Stimulated activated CD8-positive, alpha-beta memory T cell treated with anti-CD3 and anti-CD28 coated beads, Interleukin-4, amount 100 ng/mL, for 48 hours (primary cell): ENCODE measurements at regions not wholly inside any gene's neighbourhood (a gene's known extent, or its start where the extent isn't known, plus 50 kb on each side); places are given as distances from the start of the nearest gene placed in this dataset.

Experiments
- DNase-seq: peaks from one replicate; pipeline ENCODE4 v3.0.0-alpha.2; 2020

DNA sequence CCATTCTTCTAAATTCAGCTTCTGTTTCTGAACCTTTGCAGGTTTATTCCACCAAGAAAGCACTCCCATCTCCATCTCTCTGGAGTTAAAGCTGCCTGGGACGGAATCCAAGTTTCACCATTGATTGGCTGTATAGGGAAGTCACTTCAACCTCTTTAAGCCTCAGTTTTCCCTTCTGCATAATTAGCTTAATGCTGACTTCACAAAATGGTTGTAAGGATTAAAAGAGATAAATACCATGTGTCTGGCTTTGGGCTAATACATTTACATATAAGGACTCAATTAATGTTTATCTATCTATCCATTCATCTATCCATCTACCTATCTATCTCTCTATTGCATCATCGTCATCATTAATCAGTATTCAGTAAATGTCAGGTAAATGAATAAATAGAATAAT lies 629.6 kb upstream of the MGMT start:
- DNase-seq, result no peak

DNA sequence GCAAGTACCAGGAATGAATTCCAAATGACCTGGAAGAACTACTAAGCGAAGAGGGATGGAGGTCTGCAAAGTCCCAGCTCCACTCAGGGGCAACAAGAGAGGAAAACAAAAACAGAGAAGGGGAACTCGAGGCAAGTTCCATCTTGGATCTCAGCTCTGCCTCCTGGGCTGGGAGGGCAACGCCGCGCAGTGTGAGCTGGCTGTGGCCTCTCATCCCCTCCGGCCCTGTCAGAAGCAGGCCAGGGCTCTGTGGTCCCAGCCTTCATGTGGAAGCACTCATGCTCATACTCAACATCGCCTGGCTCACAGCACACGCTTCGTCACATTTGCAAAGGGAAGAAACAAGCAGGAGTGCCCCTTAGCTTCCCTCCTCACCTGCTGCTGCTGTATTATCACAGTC lies 627.9 kb upstream of the MGMT start:
- DNase-seq, result no peak

GRCh38 chr10:128839701-128840100 lies 627.3 kb upstream of the MGMT start:
- DNase-seq, result no peak

DNA sequence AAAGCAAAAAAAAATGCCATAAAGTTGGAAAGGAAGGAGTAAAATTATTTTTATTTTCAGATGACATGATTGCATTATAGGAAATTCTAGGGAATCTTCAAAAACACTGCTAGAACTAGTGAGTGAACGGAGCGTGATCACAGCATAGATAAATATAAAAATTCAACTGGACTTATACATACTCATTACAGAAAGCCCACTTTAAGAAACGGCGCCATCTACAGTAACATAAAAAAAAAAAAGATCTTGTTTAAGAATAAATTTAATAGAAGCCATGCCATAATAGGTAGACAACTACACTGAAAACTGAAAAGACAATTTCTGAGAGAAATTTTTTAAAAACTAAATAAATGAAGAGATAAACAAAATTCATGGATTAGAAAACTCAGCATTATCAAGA lies 623.1 kb upstream of the MGMT start:
- DNase-seq, result no peak

DNA sequence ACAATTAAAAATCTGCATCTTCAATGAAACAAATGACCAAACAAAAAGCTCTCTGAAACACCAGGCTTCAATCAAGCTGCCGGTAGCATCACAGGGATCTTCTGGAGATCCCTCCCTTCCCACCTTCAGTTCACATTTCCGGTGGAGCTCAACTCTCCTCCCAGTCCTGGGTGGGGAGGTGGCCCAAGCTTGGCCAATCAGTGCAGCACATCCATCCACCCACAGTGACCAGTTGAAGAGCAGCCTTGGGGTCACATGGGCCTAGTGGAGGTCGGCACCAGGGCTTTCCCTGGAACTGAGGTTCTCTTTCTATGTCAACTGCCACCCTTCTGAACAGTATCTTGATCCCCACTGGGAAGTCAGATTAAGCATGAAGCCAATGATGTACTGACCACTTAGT lies 620.1 kb upstream of the MGMT start:
- no peak for DNase-seq

DNA sequence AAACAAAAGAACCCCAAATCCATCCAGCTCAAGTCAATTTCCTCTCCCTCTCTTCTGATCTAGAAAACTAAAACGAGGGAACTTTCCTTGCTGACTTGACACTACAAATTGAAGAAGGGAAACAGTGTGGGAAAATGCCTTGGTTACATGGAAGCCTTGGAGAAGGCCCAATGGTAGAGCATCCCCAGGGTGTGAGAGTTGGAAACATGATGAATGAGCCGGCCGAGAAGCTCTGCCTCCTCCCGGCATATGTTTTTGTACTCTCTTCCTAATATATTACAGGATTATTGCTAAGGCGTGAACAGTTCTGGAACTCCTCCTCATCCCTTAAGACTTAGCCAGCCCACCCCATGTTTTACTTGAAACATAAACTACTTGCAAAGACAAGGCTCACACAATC lies 618.2 kb upstream of the MGMT start:
- DNase-seq, result no peak

- no peak for DNase-seq
These were observed 616.4 kb upstream of the MGMT start for GRCh38 chr10:128850647-128851046.

- no peak for DNase-seq
These were observed 615.8 kb upstream of the MGMT start for GRCh38 chr10:128851281-128851680.

- DNase-seq, result no peak
These were observed 615.3 kb upstream of the MGMT start for GRCh38 chr10:128851726-128852125.

DNA sequence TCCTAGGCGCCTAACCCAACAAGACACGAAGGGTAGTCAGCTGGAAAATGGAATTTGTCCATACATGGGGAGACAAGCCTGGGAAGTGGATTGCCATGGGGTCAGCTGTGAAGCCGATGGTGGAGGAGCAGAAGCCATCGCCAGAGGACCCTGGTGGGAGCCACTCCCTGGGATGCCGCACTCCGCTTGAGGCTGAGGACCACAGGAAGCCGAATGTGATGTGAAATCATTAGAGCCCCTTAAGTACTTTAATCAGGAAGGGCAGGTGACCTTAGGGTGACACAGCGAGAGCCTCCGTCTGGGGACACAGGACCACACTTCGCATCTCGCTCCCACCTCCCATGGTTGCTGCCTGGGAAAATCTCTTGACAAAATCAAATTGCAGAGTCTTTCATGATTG lies 614.6 kb upstream of the MGMT start:
- DNase-seq, result no peak

DNA sequence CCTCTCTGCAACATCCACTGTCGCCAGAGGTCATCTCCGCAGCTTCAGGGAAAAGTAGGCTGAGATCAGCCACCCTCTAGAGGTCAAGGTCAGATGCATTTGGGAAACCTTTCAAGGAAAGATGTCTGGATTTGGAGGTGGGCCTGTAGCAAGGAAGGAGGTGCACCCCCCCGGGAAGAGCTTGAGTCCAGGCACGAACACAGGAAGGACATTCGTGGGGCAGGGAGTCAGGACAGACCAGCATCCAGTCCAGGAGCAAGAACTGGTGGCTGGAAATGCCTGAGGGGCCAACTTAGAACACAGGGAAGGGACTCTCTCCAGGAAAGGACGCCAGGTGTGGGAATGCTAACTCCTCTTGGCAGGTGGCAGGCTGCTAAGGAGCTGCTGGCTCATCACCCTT lies 614.1 kb upstream of the MGMT start:
- DNase-seq, result no peak

DNA sequence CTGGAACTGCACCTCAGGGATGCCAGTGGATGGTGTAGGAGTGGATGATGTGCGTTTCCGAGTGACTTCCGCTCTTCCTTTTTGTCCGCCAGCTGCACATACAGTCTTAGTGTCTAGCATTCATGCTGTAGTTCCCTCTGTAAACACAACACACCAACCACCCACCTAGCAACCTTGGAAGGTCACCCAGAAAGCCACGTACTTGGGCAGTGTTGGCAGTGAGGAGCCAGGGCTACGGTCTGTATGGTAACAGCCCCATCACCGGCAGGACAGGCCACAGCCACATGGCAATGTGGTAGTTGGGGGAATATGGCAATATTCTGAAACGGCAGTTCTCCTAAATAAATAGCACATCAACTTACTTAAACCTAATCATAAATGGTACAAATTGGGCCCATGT lies 613.5 kb upstream of the MGMT start:
- no peak for DNase-seq

DNA sequence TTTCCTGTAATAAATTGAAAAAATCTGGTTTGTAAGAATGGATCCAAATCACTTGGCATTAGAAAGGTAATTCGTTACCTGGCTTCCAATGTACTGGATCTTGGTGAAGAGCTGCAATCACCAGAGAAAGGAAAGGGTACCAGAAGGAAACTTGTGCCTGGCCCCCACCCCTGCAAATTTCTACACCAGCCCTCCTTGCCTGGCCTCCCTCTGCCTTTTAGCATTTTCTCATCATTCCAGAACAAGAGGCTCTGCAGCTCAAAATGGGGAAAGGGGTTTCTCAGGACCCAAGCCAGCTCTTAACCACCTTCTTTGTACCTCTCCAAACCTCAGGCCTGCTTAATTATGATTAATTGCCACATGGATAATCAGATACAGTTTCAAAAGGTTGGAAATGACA lies 612.8 kb upstream of the MGMT start:
- no peak for DNase-seq

DNA sequence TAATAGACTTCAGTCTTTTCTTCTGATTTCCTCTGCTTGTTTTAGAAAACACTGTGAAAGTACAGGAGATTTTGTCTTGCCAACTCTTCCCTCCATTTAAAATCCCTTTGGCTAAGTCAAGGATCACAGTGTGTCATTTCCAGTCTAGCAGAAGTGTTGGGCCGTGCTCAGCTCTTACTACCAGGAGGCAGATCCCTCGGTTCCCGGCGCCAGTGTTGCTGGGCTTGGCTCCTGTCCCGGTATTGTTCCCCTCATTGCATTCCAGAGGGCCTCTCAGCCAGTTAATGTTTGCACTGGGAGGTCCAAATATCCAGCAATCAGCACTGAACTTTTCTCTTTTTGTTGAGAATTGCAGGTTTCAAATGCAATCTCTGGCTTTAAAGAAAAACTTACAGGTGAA lies 612.1 kb upstream of the MGMT start:
- no peak for DNase-seq

- no peak for DNase-seq
These were observed 611.2 kb upstream of the MGMT start for GRCh38 chr10:128855618-128856428.

GRCh38 chr10:128859738-128860386 lies 607.2 kb upstream of the MGMT start:
- DNase-seq, result peak; percentile 61

GRCh38 chr10:128860574-128860973 lies 606.5 kb upstream of the MGMT start:
- no peak for DNase-seq

GRCh38 chr10:128861018-128861901 lies 605.8 kb upstream of the MGMT start:
- no peak for DNase-seq

DNA sequence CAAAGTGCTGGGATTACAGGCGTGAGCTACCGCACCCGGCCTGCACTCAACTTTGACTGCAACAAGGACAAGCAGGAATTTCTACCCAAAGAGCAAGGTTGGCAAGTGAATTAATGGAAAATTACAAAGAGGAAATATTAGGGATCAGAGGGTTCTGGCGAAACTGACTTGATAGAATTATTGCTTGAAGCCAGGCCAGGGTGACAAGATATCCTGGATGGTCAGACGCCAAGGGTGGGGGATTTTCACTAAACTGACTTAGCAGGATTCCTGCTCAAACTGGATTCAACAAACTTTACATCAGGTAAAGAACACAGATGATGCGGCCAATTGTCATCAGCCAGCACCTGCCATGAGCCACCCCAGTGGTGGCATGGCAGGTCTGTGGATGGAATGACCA lies 603.6 kb upstream of the MGMT start:
- DNase-seq, result no peak

- no peak for DNase-seq
These were observed 603.1 kb upstream of the MGMT start for GRCh38 chr10:128863823-128864405.

GRCh38 chr10:128864554-128865295 lies 602.3 kb upstream of the MGMT start:
- DNase-seq, result no peak

DNA sequence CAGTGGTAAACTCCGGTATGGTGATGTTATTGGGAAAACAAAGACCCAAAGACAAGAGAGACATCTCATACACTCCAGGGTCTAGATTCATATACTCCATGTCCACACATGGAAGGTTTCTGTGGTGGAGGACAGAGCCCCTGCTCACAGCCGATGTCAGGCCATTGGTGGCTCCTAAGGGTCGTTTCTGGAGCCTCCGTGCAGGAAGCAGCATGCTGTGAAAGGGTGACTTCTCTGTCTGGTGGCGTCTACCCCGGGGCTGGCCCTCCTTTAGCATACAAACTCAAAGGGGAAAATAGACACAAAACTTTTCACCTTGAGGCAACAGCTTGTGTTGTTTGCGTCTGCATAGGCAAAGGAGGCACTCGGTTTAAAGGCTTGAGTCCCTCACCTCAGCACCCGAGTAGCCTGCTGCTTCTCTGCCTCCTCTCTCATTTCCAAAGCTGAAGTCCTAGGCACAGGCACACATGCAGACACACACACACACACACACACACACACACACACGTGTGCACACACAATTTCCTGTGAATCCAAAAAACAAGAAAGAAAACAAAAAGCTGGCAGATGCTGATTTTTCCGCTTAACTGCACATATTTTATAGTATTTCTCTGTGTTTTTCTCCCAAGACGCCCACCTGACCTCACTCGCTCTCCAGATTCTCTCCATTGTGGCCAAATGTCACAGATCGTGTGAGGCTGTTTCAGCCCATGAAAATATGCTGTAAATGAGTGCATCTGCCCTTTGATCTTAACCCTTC lies 601.4 kb upstream of the MGMT start:
- DNase-seq, result no peak
